ENCODE measurements at regions not wholly inside any gene's neighbourhood (a gene's known extent, or its start where the extent isn't known, plus 50 kb on each side); places are given as distances from the start of the nearest gene placed in this dataset.
A peak's percentile ranks its signal among the peaks of the same experiment; 100 is the strongest.

DNA sequence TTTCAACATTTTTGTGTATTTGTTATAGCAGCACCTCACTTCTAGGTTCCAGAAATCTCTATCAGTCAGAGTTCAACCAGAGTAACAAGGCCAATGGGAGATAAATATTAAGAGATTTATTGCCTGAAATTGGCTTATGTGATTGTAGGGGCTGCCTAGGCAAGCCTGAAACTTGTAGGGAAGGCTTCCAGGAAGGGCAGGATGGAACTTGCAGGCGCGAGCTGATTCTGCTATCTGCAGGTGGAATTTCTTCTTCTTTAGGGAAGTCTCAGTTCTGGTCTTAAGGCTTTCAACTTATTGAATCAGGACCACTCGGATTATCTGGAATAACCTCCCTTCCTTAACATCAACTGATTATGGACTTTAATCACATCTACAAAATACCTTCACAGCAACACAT is 199.5 kb upstream of the NLRP1 start:
- DNase-seq (ENCODE audit: low spot score), result no peak
- in situ Hi-C loops (cut with MboI; ENCODE audit: low sequenced_read_pairs, unreplicated experiment), result no loop called here
- TF ChIP-seq, protein P1, sequence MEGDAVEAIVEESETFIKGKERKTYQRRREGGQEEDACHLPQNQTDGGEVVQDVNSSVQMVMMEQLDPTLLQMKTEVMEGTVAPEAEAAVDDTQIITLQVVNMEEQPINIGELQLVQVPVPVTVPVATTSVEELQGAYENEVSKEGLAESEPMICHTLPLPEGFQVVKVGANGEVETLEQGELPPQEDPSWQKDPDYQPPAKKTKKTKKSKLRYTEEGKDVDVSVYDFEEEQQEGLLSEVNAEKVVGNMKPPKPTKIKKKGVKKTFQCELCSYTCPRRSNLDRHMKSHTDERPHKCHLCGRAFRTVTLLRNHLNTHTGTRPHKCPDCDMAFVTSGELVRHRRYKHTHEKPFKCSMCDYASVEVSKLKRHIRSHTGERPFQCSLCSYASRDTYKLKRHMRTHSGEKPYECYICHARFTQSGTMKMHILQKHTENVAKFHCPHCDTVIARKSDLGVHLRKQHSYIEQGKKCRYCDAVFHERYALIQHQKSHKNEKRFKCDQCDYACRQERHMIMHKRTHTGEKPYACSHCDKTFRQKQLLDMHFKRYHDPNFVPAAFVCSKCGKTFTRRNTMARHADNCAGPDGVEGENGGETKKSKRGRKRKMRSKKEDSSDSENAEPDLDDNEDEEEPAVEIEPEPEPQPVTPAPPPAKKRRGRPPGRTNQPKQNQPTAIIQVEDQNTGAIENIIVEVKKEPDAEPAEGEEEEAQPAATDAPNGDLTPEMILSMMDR (IDR thresholded peaks at IDR 0.05; ENCODE audit: borderline replicate concordance, control extremely low read depth, extremely low read depth, insufficient read depth, missing control alignments), result no peak

DNA sequence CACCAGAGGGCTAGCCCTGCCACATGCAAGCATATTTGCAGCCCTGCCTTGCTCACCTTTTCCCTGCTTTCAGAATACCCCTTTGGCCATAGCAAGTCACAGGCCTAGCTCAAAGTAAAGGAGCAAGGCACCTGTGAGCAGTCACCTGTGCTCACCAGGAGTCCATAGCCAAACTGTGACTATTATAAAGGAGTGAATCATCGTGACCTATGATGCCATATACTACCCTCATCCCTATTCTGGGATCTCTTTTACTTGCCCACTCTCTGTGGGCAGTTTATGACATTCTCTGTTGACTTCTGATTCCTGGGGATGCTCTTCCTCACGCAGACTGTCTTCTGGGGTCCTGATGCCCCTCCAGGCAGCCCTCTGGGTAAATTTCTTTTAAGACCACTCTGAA is 200.5 kb upstream of the NLRP1 start:
- DNase-seq (ENCODE audit: low spot score), result no peak
- in situ Hi-C loops (cut with MboI; ENCODE audit: low sequenced_read_pairs, unreplicated experiment), result no loop called here
- TF ChIP-seq, protein P1 (IDR thresholded peaks at IDR 0.05; ENCODE audit: borderline replicate concordance, control extremely low read depth, extremely low read depth, insufficient read depth, missing control alignments), result no peak

DNA sequence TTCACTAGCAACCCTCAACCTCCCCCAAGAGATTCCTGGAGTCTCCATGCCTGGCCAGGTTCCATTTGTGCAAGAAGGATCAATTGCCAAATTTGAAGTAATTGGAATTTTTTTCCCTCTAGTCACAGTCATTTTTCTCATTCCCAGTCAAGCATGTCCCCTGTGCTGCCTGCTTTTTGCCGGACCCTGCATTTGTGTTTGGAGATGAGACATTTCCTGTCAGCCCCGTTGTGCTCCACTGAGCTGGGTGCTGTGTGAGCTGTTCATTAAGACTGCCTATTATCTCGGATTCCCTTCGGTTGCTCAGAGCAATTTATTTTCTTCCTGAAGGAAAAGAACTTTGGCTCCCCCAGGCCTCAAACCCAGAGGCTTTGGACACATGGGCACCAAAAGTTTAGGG is 201.0 kb upstream of the NLRP1 start:
- in situ Hi-C loops (cut with MboI; ENCODE audit: low sequenced_read_pairs, unreplicated experiment), result no loop called here
- TF ChIP-seq, protein P1 (IDR thresholded peaks at IDR 0.05; ENCODE audit: borderline replicate concordance, control extremely low read depth, extremely low read depth, insufficient read depth, missing control alignments), result no peak
- no peak for DNase-seq (ENCODE audit: low spot score)

DNA sequence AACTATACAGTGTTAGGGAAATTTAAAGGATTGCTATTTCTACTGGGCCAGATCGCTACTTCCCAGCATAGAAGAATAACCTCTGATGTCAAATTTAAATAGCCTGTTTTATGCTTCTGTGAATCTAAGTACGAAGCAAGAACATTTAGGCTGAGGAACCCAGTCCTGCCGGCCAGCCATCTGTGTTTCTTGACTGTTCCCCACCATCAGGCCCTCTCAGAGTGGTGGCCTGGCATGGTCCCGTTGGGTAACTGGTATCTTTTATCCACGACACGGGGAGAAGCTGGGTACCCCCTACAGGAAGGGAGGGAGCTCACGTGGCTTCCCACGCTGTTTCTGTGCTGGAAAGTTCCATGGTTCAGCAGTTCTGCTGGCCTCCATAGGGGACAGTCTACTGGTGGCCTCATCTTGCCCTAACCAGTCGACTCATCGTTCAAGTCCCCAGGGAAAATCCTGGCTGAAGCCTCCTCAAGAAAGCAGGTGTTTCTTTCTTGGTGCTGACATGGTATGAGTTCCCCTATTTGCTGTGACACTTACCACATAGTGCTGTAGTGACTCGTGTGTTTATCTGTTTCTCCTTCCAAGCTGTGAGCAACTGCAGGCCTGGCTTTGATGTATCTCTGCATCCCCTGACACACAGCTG is 201.7 kb upstream of the NLRP1 start:
- in situ Hi-C loops (cut with MboI; ENCODE audit: low sequenced_read_pairs, unreplicated experiment), result no loop called here
- DNase-seq (ENCODE audit: low spot score), result peak; percentile 45
- TF ChIP-seq, protein P1 (IDR thresholded peaks at IDR 0.05; ENCODE audit: borderline replicate concordance, control extremely low read depth, extremely low read depth, insufficient read depth, missing control alignments), result no peak

DNA sequence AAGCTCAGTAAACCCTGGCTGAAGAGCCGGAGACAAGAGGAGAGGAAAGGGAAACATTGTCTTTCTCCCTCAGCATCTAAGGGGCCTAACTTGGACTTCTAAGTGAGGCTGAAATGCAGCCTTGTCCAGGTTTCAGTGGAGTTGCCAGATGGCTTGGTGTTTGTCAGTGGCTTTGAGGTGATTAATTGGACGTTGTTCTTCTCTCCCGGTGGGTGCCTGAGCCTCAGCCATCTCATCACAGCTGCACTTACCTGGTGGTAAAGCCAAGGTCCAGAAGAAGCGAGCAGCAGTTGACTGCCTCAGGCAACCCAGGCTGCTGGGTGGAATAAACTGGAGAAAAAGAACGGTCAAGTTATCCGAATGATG is 202.2 kb upstream of the NLRP1 start:
- no peak for DNase-seq (ENCODE audit: low spot score)
- TF ChIP-seq, protein P1 (IDR thresholded peaks at IDR 0.05; ENCODE audit: borderline replicate concordance, control extremely low read depth, extremely low read depth, insufficient read depth, missing control alignments), result no peak

DNA sequence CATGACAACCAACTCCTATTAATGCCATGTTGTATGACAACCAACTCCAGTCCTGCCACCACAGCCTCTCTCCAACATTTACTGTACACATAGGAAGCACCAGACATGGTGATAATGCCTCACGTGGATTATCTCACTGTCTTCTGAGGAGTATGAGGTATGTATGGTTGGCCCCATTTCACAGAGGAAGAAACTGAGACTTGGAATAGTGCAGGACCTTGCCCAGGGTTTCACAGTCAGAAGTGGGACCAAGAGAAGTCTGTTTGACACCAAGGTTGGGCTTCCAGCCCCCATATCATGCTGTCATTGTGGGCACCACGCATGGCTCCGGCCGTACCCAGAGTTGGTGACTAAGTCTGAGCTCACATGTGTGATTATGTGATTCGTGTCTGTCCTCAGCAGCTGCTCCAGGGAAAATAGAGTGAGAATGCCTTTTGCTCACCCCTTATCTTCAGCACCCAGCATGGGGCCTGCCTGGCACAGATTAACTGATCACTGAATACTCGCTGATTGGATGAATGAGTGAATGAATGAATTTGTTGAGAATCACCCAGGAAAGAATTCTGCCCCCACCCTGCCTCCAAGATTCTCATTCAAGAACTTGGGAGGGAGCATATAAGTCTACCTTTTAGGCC is 204.1 kb upstream of the NLRP1 start:
- TF ChIP-seq, protein P1 (IDR thresholded peaks at IDR 0.05; ENCODE audit: borderline replicate concordance, control extremely low read depth, extremely low read depth, insufficient read depth, missing control alignments), result no peak
- in situ Hi-C loops (cut with MboI; ENCODE audit: low sequenced_read_pairs, unreplicated experiment), result no loop called here
- DNase-seq (ENCODE audit: low spot score), result no peak

More for the DNA sequence above, 202.2 kb upstream of the NLRP1 start:
- in situ Hi-C loops (cut with MboI; ENCODE audit: low sequenced_read_pairs, unreplicated experiment), result no loop called here
